Keratinocyte (primary cell): ENCODE measurements at regions not wholly inside any gene's neighbourhood (a gene's known extent, or its start where the extent isn't known, plus 50 kb on each side); places are given as distances from the start of the nearest gene placed in this dataset.

Source experiments
- DNase-seq: peaks from one replicate; pipeline ENCODE4 v3.0.0-alpha.2; 2011; ENCODE audit warnings: low read depth, missing footprints, low spot score
- FAIRE-seq: peaks from 2 replicates; lab custom pipeline; 2011; peaks lifted over from hg19 to GRCh38; lab: Jason Lieb, UNC
- H2AFZ ChIP-seq: 2 replicates; pipeline ENCODE4 v1.6.0; 2012; ENCODE audit warnings: low read length, control low read depth, inconsistent platforms; ENCODE audit not compliant: control insufficient read depth
- H3K27ac ChIP-seq: 2 replicates; pipeline ENCODE4 v1.5.1; 2011; ENCODE audit warnings: low read length; ENCODE audit not compliant: control insufficient read depth, insufficient read depth
- H3K27me3 ChIP-seq: 3 replicates; pipeline ENCODE4 v1.6.0; 2011; ENCODE audit warnings: low read length; ENCODE audit not compliant: control insufficient read depth, insufficient read depth; ENCODE audit errors: extremely low read depth
- H3K36me3 ChIP-seq, 2 experiments: 2 replicates in 1 of 2; 3 replicates in 1 of 2; pipeline ENCODE4 v1.5.1; 2011; ENCODE audit warnings: low read length in 2 of 2, mild to moderate bottlenecking in 1 of 2; ENCODE audit not compliant: control insufficient read depth in 2 of 2, insufficient read depth in 2 of 2; ENCODE audit errors: extremely low read depth in 1 of 2
- H3K4me1 ChIP-seq: 3 replicates; pipeline ENCODE4 v1.5.1; 2011; ENCODE audit warnings: low read length; ENCODE audit not compliant: control insufficient read depth, insufficient read depth; ENCODE audit errors: extremely low read depth
- H3K4me2 ChIP-seq: 3 replicates; pipeline ENCODE4 v1.6.0; 2011; ENCODE audit warnings: low read depth, low read length; ENCODE audit not compliant: control insufficient read depth, insufficient read depth; ENCODE audit errors: extremely low read depth
- H3K4me3 ChIP-seq, 3 experiments: fragments of 200-600 bp in 1 of 3; sonication (generic) in 1 of 3; 2 replicates in 2 of 3; 3 replicates in 1 of 3; pipeline ENCODE4 v1.5.1; 2011 to 2016; ENCODE audit warnings: low read length in 3 of 3, mild to moderate bottlenecking in 3 of 3, control low read depth in 2 of 3, inconsistent platforms in 1 of 3, low read depth in 1 of 3, mixed read lengths in 1 of 3, mixed run types in 1 of 3, moderate library complexity in 1 of 3; ENCODE audit not compliant: control insufficient read depth in 2 of 3, insufficient read depth in 2 of 3; ENCODE audit errors: extremely low read depth in 1 of 3
- H3K79me2 ChIP-seq: 2 replicates; pipeline ENCODE4 v1.6.0; 2012; ENCODE audit warnings: low read length; ENCODE audit not compliant: control insufficient read depth, insufficient read depth
- H3K9ac ChIP-seq: 3 replicates; pipeline ENCODE4 v1.6.0; 2011; ENCODE audit warnings: low read length; ENCODE audit not compliant: control insufficient read depth, insufficient read depth; ENCODE audit errors: extremely low read depth
- H3K9me1 ChIP-seq: 3 replicates; pipeline ENCODE4 v1.6.0; 2011; ENCODE audit warnings: low read length; ENCODE audit not compliant: control insufficient read depth, insufficient read depth; ENCODE audit errors: extremely low read depth
- H3K9me3 ChIP-seq: 2 replicates; pipeline ENCODE4 v1.5.1; 2012; ENCODE audit warnings: low read depth, low read length; ENCODE audit not compliant: control insufficient read depth
- H4K20me1 ChIP-seq: 3 replicates; pipeline ENCODE4 v1.6.0; 2011; ENCODE audit warnings: low read length; ENCODE audit not compliant: control insufficient read depth, insufficient read depth; ENCODE audit errors: extremely low read depth
- EZH2 ChIP-seq: IDR thresholded peaks from one replicate; pipeline ENCODE4 v1.6.1; 2012; ENCODE audit warnings: inconsistent platforms, mild to moderate bottlenecking, low read length, moderate library complexity
- dilution Hi-C: fragments of 300-500 bp; cut with MboI; formaldehyde crosslinking; loops from one replicate; pipeline ENCODE4 v1.7.0; 2020; ENCODE audit warnings: low sequenced_read_pairs; ENCODE audit not compliant: extremely low pct_ligation_motif_present
- TF ChIP-seq, protein P1 (sequence below), 3 experiments: IDR thresholded peaks in 1 of 3; conservative IDR thresholded peaks in 1 of 3; optimal IDR thresholded peaks in 1 of 3; 2 replicates in 2 of 3; 3 replicates in 1 of 3; pipeline versions ENCODE3 to v1.5.1; 2011; ENCODE audit warnings: low read length in 3 of 3, mild to moderate bottlenecking in 3 of 3, moderate library complexity in 2 of 3, control low read depth in 1 of 3, inconsistent platforms in 1 of 3; ENCODE audit not compliant: insufficient read depth in 2 of 3; ENCODE audit errors: extremely low read depth in 1 of 3

DNA sequence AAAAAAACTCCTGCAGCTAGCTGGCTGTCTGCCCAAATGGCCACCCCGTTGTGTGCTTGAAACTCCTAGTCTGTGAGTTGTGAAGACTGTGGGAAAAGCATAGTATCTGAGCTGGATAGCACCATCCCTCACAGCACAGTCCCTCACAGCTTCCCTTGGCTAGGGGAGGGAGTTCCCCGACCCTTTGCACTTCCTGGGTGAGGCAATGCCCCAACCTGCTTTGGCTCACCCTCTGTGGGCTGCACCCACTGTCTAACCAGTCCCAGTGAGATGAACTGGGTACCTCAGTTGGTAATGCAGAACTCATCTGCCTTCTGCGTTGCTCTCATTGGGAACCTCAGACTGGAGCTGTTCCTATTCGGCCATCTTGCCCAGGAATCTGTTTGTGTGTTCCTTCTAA lies 260.6 kb upstream of the STXBP5 start:
- FAIRE-seq = no peak
- no peak overlapping the region for H3K9ac ChIP-seq
- dilution Hi-C loops = no loop called here

DNA sequence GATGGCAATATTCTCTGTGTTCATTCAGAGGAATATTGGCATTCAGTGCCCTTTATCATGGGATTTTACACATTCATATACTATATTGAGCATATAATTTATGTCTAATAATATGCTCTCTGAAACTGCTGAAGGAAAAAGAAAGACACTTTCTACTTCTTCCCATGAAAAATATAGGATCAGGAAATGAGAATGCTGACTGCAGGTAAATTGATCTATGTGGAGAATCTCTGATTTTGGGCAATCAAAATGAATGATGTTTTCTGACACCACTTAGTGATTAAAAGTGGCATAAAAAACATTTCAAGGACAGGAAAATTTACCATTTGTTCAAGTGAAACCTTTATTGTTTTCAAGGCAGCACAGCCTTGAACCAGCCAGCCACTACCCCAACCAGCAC lies 260.1 kb upstream of the STXBP5 start:
- H3K9me1 ChIP-seq = no peaks in the 10 kb centered on the region
- no peaks in the 10 kb centered on the region for H4K20me1 ChIP-seq
- H3K36me3 ChIP-seq = no peaks in the 10 kb centered on the region
- no peaks in the 10 kb centered on the region for H3K4me1 ChIP-seq
- H3K4me2 ChIP-seq = no peak overlapping the region
- H2AFZ ChIP-seq = no peak overlapping the region
- no peaks in the 10 kb centered on the region for H3K79me2 ChIP-seq
- H3K9ac ChIP-seq = no peak overlapping the region
- no peaks in the 10 kb centered on the region for H3K27me3 ChIP-seq
- no peaks in the 10 kb centered on the region for H3K9me3 ChIP-seq
- DNase-seq (no peak), FAIRE-seq (no peak)
- H3K27ac ChIP-seq = no peak overlapping the region
- TF ChIP-seq, protein P1, sequence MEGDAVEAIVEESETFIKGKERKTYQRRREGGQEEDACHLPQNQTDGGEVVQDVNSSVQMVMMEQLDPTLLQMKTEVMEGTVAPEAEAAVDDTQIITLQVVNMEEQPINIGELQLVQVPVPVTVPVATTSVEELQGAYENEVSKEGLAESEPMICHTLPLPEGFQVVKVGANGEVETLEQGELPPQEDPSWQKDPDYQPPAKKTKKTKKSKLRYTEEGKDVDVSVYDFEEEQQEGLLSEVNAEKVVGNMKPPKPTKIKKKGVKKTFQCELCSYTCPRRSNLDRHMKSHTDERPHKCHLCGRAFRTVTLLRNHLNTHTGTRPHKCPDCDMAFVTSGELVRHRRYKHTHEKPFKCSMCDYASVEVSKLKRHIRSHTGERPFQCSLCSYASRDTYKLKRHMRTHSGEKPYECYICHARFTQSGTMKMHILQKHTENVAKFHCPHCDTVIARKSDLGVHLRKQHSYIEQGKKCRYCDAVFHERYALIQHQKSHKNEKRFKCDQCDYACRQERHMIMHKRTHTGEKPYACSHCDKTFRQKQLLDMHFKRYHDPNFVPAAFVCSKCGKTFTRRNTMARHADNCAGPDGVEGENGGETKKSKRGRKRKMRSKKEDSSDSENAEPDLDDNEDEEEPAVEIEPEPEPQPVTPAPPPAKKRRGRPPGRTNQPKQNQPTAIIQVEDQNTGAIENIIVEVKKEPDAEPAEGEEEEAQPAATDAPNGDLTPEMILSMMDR (optimal IDR thresholded peaks at IDR 0.05 in 1 of 3, IDR thresholded peaks at IDR 0.05 in 1 of 3, conservative IDR thresholded peaks at IDR 0.05 in 1 of 3; ENCODE audit: extremely low read depth in 1 of 3, insufficient read depth in 2 of 3, low read length in 3 of 3) = no peak
- dilution Hi-C loops = no loop called here
- H3K4me3 ChIP-seq = no peak overlapping the region

More for the DNA sequence above, 260.6 kb upstream of the STXBP5 start:
- Histone ChIP-seq H3K9me1 (no peaks in the 10 kb centered on the region), H2AFZ (no peak overlapping the region), H3K79me2 (no peaks in the 10 kb centered on the region), H3K4me1 (no peaks in the 10 kb centered on the region), H3K9me3 (no peaks in the 10 kb centered on the region), H3K27me3 (no peaks in the 10 kb centered on the region), H4K20me1 (no peaks in the 10 kb centered on the region), H3K4me3 (no peak overlapping the region), H3K36me3 (no peaks in the 10 kb centered on the region), H3K27ac (no peak overlapping the region), H3K4me2 (no peak overlapping the region)
- TF ChIP-seq, protein P1 (optimal IDR thresholded peaks at IDR 0.05 in 1 of 3, IDR thresholded peaks at IDR 0.05 in 1 of 3, conservative IDR thresholded peaks at IDR 0.05 in 1 of 3; ENCODE audit: extremely low read depth in 1 of 3, insufficient read depth in 2 of 3, low read length in 3 of 3) = no peak
- TF ChIP-seq EZH2 = no peak
- DNase-seq = no peak
